ENCODE measurements at regions not wholly inside any gene's neighbourhood (a gene's known extent, or its start where the extent isn't known, plus 50 kb on each side); places are given as distances from the start of the nearest gene placed in this dataset.
"Not testable (repeated sequence)": the region's sequence is repeated elsewhere in the genome, so short reads cannot be mapped to it uniquely, and the experiment has no call there.

- not testable (repeated sequence) for DNase-seq (ENCODE audit: low spot score)
These were observed 316.8 kb upstream of the PLGLB2 start for GRCh38 chr2:87431051-87431450.

- DNase-seq (ENCODE audit: low spot score): not testable (repeated sequence)
These were observed 315.0 kb upstream of the PLGLB2 start for GRCh38 chr2:87432711-87433453.

- DNase-seq (ENCODE audit: low spot score): not testable (repeated sequence)
These were observed 311.9 kb upstream of the PLGLB2 start for GRCh38 chr2:87436007-87436406.

GRCh38 chr2:87437701-87438260 is 310.1 kb upstream of the PLGLB2 start:
- DNase-seq (ENCODE audit: low spot score): not testable (repeated sequence)

- not testable (repeated sequence) for DNase-seq (ENCODE audit: low spot score)
These were observed 309.0 kb upstream of the PLGLB2 start for GRCh38 chr2:87438780-87439454.

GRCh38 chr2:87439617-87440204 is 308.2 kb upstream of the PLGLB2 start:
- DNase-seq (ENCODE audit: low spot score): not testable (repeated sequence)

- DNase-seq (ENCODE audit: low spot score): not testable (repeated sequence)
These were observed 307.2 kb upstream of the PLGLB2 start for GRCh38 chr2:87440650-87441049.

GRCh38 chr2:87441375-87441774 is 306.5 kb upstream of the PLGLB2 start:
- DNase-seq (ENCODE audit: low spot score): not testable (repeated sequence)

GRCh38 chr2:87442983-87443577 is 304.8 kb upstream of the PLGLB2 start:
- not testable (repeated sequence) for DNase-seq (ENCODE audit: low spot score)

GRCh38 chr2:87444951-87445350 is 302.9 kb upstream of the PLGLB2 start:
- not testable (repeated sequence) for DNase-seq (ENCODE audit: low spot score)

- DNase-seq (ENCODE audit: low spot score): not testable (repeated sequence)
These were observed 302.1 kb upstream of the PLGLB2 start for GRCh38 chr2:87445613-87446312.

GRCh38 chr2:87446313-87446696 is 301.6 kb upstream of the PLGLB2 start:
- not testable (repeated sequence) for DNase-seq (ENCODE audit: low spot score)

GRCh38 chr2:87449462-87449980 is 298.4 kb upstream of the PLGLB2 start:
- DNase-seq (ENCODE audit: low spot score): not testable (repeated sequence)

- not testable (repeated sequence) for DNase-seq (ENCODE audit: low spot score)
These were observed 295.7 kb upstream of the PLGLB2 start for GRCh38 chr2:87452193-87452592.

- DNase-seq (ENCODE audit: low spot score): not testable (repeated sequence)
These were observed 295.0 kb upstream of the PLGLB2 start for GRCh38 chr2:87452861-87453260.

GRCh38 chr2:87453965-87454364 is 293.9 kb upstream of the PLGLB2 start:
- not testable (repeated sequence) for DNase-seq (ENCODE audit: low spot score)

- not testable (repeated sequence) for DNase-seq (ENCODE audit: low spot score)
These were observed 293.5 kb upstream of the PLGLB2 start for GRCh38 chr2:87454421-87454820.

- not testable (repeated sequence) for DNase-seq (ENCODE audit: low spot score)
These were observed 292.6 kb upstream of the PLGLB2 start for GRCh38 chr2:87455209-87455853.

- not testable (repeated sequence) for DNase-seq (ENCODE audit: low spot score)
These were observed 292.0 kb upstream of the PLGLB2 start for GRCh38 chr2:87455854-87456249.

- not testable (repeated sequence) for DNase-seq (ENCODE audit: low spot score)
These were observed 291.3 kb upstream of the PLGLB2 start for GRCh38 chr2:87456477-87457128.
